Hepatocyte (in vitro differentiated cells): ENCODE measurements at regions not wholly inside any gene's neighbourhood (a gene's known extent, or its start where the extent isn't known, plus 50 kb on each side); places are given as distances from the start of the nearest gene placed in this dataset.

ENCODE experiments used
- DNase-seq: peaks from one replicate; pipeline ENCODE4 v3.0.0-alpha.2; 2016; ENCODE audit warnings: low spot score
- H2AFZ ChIP-seq: fragments of 200-600 bp; sonication (generic); 2 replicates; pipeline ENCODE4 v1.6.0; 2016; ENCODE audit warnings: antibody characterized with exemption, mild to moderate bottlenecking
- H3K27ac ChIP-seq: fragments of 200-600 bp; sonication (generic); 2 replicates; pipeline ENCODE4 v1.5.1; 2016; ENCODE audit warnings: mild to moderate bottlenecking
- H3K27me3 ChIP-seq: fragments of 200-600 bp; sonication (generic); 2 replicates; pipeline ENCODE4 v1.6.1; 2016
- H3K36me3 ChIP-seq: fragments of 200-600 bp; sonication (generic); replicated peaks from 2 replicates; pipeline ENCODE4 v1.5.1; 2016; ENCODE audit warnings: low read depth; ENCODE audit not compliant: insufficient read depth
- H3K4me1 ChIP-seq: fragments of 200-600 bp; sonication (generic); 2 replicates; pipeline ENCODE4 v1.5.1; 2016; ENCODE audit warnings: mild to moderate bottlenecking, moderate library complexity; ENCODE audit not compliant: insufficient read depth
- H3K4me2 ChIP-seq: fragments of 200-600 bp; sonication (generic); 2 replicates; pipeline ENCODE4 v1.6.0; 2016
- H3K4me3 ChIP-seq: fragments of 200-600 bp; sonication (generic); 2 replicates; pipeline ENCODE4 v1.5.1; 2016; ENCODE audit warnings: mild to moderate bottlenecking
- H3K79me2 ChIP-seq: fragments of 200-600 bp; sonication (generic); 2 replicates; pipeline ENCODE4 v1.6.0; 2017; ENCODE audit warnings: mild to moderate bottlenecking
- H3K9me2 ChIP-seq: fragments of 200-600 bp; sonication (generic); replicated peaks from 2 replicates; pipeline ENCODE4 v1.6.0; 2017; ENCODE audit warnings: mild to moderate bottlenecking; ENCODE audit not compliant: insufficient read depth
- H3K9me3 ChIP-seq: fragments of 200-600 bp; sonication (generic); 2 replicates; pipeline ENCODE4 v1.5.1; 2016; ENCODE audit warnings: low read depth, mild to moderate bottlenecking
- H4K20me1 ChIP-seq: fragments of 200-600 bp; sonication (generic); 2 replicates; pipeline ENCODE4 v1.6.0; 2016; ENCODE audit warnings: mild to moderate bottlenecking; ENCODE audit not compliant: insufficient read depth, poor library complexity, severe bottlenecking
- EZH2 ChIP-seq: fragments of 200-600 bp; sonication (generic); IDR thresholded peaks from 2 replicates; pipeline ENCODE4 v1.6.1; 2016; ENCODE audit warnings: antibody characterized with exemption, mild to moderate bottlenecking, borderline replicate concordance
- EZH2phosphoT487 ChIP-seq: fragments of 200-600 bp; sonication (generic); IDR thresholded peaks from one replicate; pipeline ENCODE4 v1.6.1; 2018; ENCODE audit warnings: antibody characterized with exemption, mild to moderate bottlenecking, low read depth, moderate library complexity; ENCODE audit not compliant: unreplicated experiment, severe bottlenecking
- WGBS: methylation state at CpG from one replicate; pipeline ENCODE4 v1.1.6; 2016; ENCODE audit warnings: low lambda C conversion rate; ENCODE audit errors: missing lambda C conversion rate; 5-methylcytosine and 5-hydroxymethylcytosine counted together
- TF ChIP-seq, protein P1 (sequence below): fragments of 200-600 bp; sonication (generic); IDR thresholded peaks from 2 replicates; pipeline ENCODE4 v1.5.1; 2016; ENCODE audit warnings: antibody characterized with exemption, mild to moderate bottlenecking; ENCODE audit not compliant: poor library complexity

DNA sequence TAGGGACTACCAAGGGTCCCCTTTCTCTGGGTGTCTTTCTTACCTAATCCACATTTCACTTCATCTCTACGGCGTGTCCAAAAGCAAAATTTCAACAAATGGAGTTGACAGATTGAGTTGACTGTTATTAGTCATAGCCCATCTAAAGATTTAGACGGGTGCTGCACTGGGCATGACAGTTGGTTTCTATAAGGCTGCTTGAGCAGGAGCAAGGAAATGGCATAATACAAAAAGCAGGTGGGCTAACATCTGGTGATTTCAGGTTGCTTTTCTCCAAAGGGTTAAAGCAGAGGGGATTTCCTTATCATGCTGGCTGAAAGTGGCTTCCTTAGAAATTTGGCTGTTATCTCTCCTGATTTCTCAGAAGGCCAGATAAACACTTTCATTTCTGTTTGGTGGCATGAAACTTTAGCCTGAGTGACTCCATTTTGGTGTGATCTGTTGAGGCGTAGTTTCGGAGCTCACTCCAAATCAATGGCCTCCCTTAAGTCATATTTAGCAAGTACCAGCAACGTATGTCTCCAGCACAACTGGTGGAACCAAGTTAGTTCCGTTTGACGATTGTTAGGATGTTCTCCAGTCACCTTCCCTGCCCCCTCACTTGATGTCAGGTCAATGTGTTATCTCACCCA is 440.4 kb downstream of the FGF9 start:
- H2AFZ ChIP-seq: no peak overlapping the region
- H3K27me3 ChIP-seq: no peaks in the 10 kb centered on the region
- no peak overlapping the region for H3K27ac ChIP-seq
- H3K9me3 ChIP-seq: no peaks in the 10 kb centered on the region
- no peak overlapping the region for H3K4me3 ChIP-seq
- H3K4me2 ChIP-seq: no peak overlapping the region
- no peak for DNase-seq
- H3K36me3 ChIP-seq: no peaks in the 10 kb centered on the region
- 69% methylated on average over 8 of the region's 8 CpGs for WGBS
- H3K4me1 ChIP-seq: peaks cover 12% of the 10 kb centered on the region
- TF ChIP-seq EZH2 (no peak), EZH2phosphoT487 (no peak)
- TF ChIP-seq, protein P1, sequence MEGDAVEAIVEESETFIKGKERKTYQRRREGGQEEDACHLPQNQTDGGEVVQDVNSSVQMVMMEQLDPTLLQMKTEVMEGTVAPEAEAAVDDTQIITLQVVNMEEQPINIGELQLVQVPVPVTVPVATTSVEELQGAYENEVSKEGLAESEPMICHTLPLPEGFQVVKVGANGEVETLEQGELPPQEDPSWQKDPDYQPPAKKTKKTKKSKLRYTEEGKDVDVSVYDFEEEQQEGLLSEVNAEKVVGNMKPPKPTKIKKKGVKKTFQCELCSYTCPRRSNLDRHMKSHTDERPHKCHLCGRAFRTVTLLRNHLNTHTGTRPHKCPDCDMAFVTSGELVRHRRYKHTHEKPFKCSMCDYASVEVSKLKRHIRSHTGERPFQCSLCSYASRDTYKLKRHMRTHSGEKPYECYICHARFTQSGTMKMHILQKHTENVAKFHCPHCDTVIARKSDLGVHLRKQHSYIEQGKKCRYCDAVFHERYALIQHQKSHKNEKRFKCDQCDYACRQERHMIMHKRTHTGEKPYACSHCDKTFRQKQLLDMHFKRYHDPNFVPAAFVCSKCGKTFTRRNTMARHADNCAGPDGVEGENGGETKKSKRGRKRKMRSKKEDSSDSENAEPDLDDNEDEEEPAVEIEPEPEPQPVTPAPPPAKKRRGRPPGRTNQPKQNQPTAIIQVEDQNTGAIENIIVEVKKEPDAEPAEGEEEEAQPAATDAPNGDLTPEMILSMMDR: no peak
- no peaks in the 10 kb centered on the region for H3K9me2 ChIP-seq
- H3K79me2 ChIP-seq: no peaks in the 10 kb centered on the region
- H4K20me1 ChIP-seq: no peaks in the 10 kb centered on the region

DNA sequence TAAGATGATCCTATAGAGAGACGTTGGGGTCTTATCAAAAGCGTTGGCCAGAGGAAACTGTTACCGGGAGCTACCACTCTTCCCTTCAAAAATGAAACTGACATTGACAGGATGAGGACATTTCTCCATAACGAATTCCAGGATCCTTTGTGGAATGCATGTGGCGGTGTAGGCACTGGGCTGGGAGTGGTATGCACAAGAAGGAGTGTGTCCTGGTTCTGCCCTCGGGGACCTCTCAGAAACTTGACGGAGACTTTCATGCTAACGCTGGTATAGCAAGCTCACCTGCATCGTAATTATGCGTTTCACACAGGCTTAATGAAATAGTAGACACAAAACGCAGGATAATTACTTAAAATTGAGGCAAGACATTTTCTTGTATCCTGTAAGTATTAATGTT is 441.1 kb downstream of the FGF9 start:
- WGBS: 71% methylated on average over 11 of the region's 11 CpGs

DNA sequence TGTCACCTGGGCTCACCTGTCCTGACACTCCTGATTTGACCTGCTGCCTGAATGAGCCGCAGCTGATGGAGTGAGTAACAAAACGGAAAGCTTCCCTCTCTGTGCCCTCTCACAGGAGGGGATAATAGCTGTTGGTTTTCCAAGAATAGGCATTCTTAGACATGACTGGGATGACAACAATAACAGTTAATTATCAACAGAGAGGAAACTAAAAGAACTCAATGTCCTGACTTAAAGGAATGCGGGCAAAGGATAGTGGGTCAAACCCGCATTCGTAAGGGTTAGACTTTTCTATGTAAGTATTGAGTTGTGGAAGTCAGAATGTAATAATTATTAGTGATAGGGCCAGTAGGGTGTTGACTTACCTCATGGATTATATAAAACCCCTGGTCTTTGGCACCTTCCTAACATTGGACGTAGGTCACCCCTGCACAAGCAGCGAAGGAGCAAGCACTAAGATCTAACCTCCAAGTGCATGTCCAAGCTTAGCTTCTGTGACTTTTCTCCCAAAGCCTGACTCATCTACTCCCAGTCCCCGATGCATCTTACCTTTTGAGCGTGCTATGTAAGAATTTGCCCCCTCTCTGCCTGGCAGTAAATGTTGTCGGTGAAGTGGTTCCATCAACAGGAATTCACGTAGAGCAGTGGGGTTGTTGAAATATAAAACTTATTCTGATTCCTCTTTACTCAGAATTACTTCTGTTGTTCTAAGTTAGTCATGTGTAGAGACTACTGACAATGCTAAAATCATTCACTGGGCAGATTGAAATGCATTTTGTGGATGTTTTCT is 442.3 kb downstream of the FGF9 start:
- no peak overlapping the region for H3K4me3 ChIP-seq
- no peaks in the 10 kb centered on the region for H3K36me3 ChIP-seq
- no peaks in the 10 kb centered on the region for H3K27me3 ChIP-seq
- H3K4me2 ChIP-seq: no peak overlapping the region
- TF ChIP-seq EZH2phosphoT487: no peak
- TF ChIP-seq, protein P1: no peak
- TF ChIP-seq EZH2: no peak
- no peaks in the 10 kb centered on the region for H3K79me2 ChIP-seq
- no peak overlapping the region for H2AFZ ChIP-seq
- H3K4me1 ChIP-seq: peaks cover 4% of the 10 kb centered on the region
- H4K20me1 ChIP-seq: no peaks in the 10 kb centered on the region
- no peak overlapping the region for H3K27ac ChIP-seq
- H3K9me3 ChIP-seq: no peaks in the 10 kb centered on the region
- 97% methylated on average over 11 of the region's 11 CpGs for WGBS
- H3K9me2 ChIP-seq: no peaks in the 10 kb centered on the region
- no peak for DNase-seq

More for the DNA sequence above, 441.1 kb downstream of the FGF9 start:
- H4K20me1 ChIP-seq: no peaks in the 10 kb centered on the region
- no peaks in the 10 kb centered on the region for H3K79me2 ChIP-seq
- H3K9me2 ChIP-seq: no peaks in the 10 kb centered on the region
- no peaks in the 10 kb centered on the region for H3K36me3 ChIP-seq
- no peaks in the 10 kb centered on the region for H3K9me3 ChIP-seq
- H3K27ac ChIP-seq: no peak overlapping the region
- TF ChIP-seq EZH2phosphoT487 (no peak), EZH2 (no peak)
- TF ChIP-seq, protein P1: no peak
- no peak overlapping the region for H3K4me2 ChIP-seq
- H3K27me3 ChIP-seq: no peaks in the 10 kb centered on the region
- H2AFZ ChIP-seq: no peak overlapping the region
- H3K4me1 ChIP-seq: peaks cover 12% of the 10 kb centered on the region
- no peak overlapping the region for H3K4me3 ChIP-seq
- no peak for DNase-seq
